ENCODE measurements at regions not wholly inside any gene's neighbourhood (a gene's known extent, or its start where the extent isn't known, plus 50 kb on each side); places are given as distances from the start of the nearest gene placed in this dataset.
A peak's percentile ranks its signal among the peaks of the same experiment; 100 is the strongest.

DNA sequence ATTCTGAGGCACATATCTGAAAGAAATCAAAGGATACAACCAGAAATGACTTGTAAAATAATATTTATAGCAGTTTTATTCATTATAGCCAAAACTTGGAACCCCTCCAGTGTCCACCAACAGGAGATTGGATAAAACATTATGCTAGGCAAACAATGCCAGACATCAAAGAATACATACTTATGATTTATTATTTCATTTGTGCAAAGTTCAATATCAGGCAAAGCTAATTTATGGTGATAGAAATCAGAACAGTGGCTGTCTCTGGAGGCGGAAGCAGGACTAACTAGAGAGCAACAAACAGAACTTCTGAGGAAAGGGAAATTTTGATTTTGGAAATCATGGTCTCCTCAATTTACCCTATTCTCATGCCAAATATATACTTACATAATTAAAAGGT lies 193.1 kb downstream of the ICE1 start:
- DNase-seq: peak; percentile 18 to 78

DNA sequence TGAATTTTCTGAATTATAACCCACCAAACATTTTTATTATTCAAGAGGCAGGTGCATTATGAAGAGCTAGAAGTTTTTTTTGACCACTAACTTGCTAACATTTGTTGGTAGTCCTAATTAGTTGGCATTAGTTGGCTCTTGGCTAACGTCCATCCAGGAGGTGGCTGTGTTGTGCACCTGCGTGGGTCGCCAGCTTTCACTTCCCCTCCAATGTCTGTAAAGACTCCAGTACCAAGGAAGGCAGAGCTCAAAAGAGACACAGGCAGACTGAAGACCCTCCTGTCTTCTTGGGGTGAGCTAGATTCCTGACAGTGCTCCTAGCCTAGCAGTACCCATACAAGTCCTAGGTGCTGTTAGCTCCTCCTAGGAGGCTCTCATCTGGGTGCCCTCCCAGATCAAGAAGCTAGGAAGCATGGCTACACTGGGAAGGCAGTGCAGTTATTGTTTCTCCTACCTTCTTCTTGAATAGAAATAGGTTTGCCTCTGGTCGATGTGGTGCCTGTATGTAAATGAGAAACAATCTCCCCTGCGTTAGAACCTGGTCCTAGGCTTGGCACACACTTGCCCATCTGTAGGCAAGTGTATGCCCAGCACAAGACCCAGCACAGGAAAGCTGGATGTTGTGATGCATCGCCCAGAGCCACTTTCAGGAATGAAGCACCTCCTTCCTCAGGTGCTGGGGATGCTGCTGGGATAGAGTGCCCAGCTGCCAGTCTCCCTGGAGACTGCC lies 190.9 kb downstream of the ICE1 start:
- peak; percentile 14 to 69 for DNase-seq

- no peak for DNase-seq
Measured at GRCh38 chr5:5612096-5612495, 189.6 kb downstream of the ICE1 start.

GRCh38 chr5:5609935-5610334 lies 187.5 kb downstream of the ICE1 start:
- no peak for DNase-seq

GRCh38 chr5:5605170-5605764 lies 182.8 kb downstream of the ICE1 start:
- no peak for DNase-seq

DNA sequence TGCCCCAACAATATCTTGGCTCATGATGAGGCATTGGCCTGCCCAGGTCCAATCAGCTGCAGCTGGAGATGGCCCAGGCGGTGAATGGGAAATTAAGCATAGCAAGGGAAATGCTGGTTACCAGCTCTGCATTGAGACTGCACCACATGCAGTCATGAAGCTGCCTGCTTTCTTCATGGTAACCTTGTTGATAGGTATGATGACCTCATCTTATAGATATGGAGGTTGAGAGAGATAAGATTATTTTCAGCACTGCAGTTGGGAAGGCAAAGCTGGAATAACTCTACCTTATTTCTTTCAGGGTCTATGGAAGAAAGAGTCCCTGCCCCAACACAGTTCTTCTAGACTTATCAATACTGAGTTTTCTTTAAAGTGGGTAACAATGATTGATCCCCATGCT lies 180.1 kb downstream of the ICE1 start:
- no peak for DNase-seq

DNA sequence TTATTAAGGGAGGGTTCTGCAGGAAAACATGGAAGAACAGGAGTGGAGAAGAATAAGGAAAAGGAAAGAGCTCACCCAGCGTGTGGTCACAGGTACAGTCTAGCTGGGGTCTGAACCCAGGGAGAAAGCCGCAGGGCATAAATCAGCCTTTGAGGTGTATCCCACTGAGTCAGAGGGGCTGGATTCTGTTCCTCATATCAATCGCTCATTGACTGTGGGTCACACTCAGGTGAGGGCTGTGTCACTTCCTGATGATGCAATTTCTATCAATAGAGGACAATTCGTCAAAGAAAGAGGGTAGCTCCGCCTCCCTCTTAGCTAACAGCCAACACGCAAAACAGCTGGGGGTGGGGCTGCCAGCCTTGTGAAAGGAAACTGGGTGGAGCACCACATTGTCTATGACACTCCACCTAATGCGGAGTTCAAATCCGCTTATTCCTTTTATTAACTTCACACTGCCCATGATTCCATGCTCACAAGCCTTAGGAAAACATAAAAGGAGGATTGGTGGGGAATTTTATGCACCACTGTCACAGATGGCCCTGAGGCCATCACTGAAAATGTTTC lies 176.2 kb downstream of the ICE1 start:
- peak in 1 of 2 experiments; percentile 17 for DNase-seq

GRCh38 chr5:5593391-5593790 lies 170.9 kb downstream of the ICE1 start:
- DNase-seq: no peak

DNA sequence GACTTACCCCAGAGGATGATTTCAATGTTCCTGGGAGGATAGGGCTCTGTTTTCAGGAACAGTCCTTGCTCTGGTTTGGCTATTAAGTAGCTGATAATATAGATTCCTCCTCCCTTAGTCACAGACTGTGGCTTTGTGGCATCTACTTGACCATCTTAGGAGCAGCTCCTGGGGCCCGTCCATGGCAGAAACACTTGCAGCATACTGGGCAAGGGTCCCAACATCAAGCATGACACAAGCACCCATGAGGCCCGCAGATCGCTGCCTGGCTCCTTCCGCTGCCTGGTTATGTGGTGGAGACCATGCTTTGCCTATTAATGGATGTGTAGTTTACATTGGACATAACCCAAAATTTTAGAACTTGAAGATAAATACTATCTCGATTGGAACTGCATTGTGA lies 170.1 kb downstream of the ICE1 start:
- no peak for DNase-seq

DNA sequence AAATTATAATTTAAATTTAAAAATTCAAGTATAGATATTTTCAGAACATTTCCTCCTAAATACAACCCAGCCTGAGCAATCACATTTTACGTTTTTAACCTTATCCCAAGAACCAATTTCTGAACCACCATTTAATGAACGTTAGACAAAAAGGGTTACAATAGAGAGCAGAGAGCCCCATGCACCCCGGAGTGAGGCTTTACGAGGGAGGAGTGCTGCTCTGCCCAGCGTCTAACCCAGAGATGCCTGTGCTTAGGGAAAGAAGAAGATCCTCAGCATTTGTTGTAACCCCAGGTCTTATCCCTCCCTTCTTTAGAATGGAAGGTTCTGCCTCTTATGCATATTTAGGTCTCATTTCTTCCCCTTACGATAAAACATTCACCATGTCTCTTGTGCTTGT lies 169.1 kb downstream of the ICE1 start:
- DNase-seq: no peak

- no peak for DNase-seq
Measured at GRCh38 chr5:5589857-5590256, 167.4 kb downstream of the ICE1 start.

- peak in 1 of 2 experiments; percentile 52 for DNase-seq
Measured at GRCh38 chr5:5588887-5589826, 166.7 kb downstream of the ICE1 start.

GRCh38 chr5:5588386-5588785 lies 165.9 kb downstream of the ICE1 start:
- DNase-seq: no peak

DNA sequence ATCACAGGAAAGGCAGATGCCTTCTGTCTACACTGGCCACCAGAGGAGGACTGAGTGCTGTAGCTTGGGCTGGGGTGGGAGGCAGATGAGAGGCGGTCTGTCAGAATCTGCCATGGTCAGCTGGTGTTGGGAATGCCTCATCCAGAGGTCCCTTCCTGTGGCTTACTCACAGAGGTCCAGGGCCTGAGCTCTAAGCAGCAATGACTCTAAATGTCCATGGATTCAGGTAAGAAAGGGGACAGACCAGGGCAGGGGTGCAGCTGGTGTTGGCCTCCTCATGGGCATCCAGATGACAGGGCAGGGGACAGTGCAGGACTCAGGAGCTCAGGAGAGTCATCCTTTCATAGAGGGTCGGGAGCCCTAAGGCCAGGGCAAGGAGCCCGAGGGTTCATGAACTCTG lies 165.0 kb downstream of the ICE1 start:
- no peak for DNase-seq

GRCh38 chr5:5586721-5587120 lies 164.2 kb downstream of the ICE1 start:
- no peak for DNase-seq

DNA sequence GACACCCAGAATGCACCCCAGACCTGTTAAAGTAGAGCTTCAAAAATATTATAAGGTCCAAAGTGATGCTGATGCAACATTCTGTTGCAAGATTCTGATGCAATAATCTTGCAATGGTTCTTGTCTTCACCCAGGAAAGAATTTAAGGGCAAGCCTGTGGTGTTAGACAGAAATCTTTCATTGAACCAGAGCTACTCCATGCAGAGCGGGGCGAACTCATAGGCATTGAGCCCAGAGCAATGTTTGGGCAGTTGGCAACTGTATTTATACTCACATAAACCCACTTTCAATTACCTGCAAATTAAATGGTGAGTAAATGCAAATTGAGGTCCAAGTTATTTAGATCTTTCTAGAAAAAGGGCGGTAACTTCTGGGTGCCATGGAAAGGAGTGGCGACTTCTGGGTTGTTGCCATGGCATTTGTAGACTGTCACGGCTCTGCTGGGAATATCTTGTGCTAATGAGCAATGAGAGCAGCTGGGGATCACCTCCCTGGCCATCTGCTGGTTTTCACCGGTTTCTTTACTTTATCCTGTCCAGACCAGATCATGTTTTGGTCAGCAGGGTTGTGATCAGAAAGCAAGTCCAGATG lies 163.4 kb downstream of the ICE1 start:
- DNase-seq: peak in 1 of 2 experiments; percentile 50

DNA sequence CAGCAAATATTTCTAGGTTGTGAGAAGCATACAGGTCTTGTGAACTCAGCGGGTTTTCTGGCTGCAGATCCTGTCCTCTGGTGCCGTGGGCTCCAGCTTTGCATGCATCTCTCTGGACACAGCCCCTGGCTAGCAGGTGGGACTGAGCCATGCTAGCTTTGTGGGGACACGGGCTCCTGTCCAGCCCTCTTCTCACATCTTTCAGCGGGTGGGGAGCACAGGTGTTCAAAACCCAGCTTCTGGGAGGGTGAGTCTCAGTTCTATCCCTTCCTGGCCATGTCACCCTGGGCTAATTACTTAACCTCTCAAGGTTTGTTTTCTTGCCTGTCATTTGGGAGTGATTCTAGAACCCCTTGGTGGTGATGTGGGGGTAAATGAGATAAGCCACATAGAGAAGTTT lies 162.3 kb downstream of the ICE1 start:
- DNase-seq: no peak

GRCh38 chr5:5584236-5584745 lies 161.8 kb downstream of the ICE1 start:
- DNase-seq: no peak

GRCh38 chr5:5583832-5584231 lies 161.4 kb downstream of the ICE1 start:
- DNase-seq: no peak

- no peak for DNase-seq
Measured at GRCh38 chr5:5583023-5583765, 160.7 kb downstream of the ICE1 start.

- DNase-seq: no peak
Measured at GRCh38 chr5:5581080-5581479, 158.6 kb downstream of the ICE1 start.

GRCh38 chr5:5576744-5577143 lies 154.3 kb downstream of the ICE1 start:
- no peak for DNase-seq
